SK-N-SH treated with all-trans-retinoic acid at 6 μM for 48 hours (cell line): ENCODE measurements at regions not wholly inside any gene's neighbourhood (a gene's known extent, or its start where the extent isn't known, plus 50 kb on each side); places are given as distances from the start of the nearest gene placed in this dataset.

Experiments
- ATAC-seq: fragments of 200-7000 bp; cut with Tn5 transposase; 3 replicates; pipeline ENCODE4 v1.9.1; 2020; ENCODE audit warnings: mild to moderate bottlenecking, moderate library complexity
- BACH2 ChIP-seq: fragments of 250-450 bp; sonication (Bioruptor Pico); IDR thresholded peaks from 2 replicates; pipeline ENCODE4 v1.9.0; 2021; ENCODE audit warnings: mild to moderate bottlenecking, borderline replicate concordance
- CSDC2 ChIP-seq: fragments of 250-450 bp; sonication (Bioruptor Pico); IDR thresholded peaks from 2 replicates; pipeline ENCODE4 v1.5.0; 2020; ENCODE audit warnings: mild to moderate bottlenecking, moderate library complexity
- CSRNP3 ChIP-seq: fragments of 250-450 bp; sonication (Bioruptor Pico); IDR thresholded peaks from 2 replicates; pipeline ENCODE4 v1.5.1; 2021; ENCODE audit warnings: mild to moderate bottlenecking, moderate library complexity
- ESRRG ChIP-seq: fragments of 250-450 bp; sonication (Bioruptor Pico); IDR thresholded peaks from 2 replicates; pipeline ENCODE4 v1.6.1; 2021; ENCODE audit warnings: mild to moderate bottlenecking
- GLIS3 ChIP-seq: fragments of 250-450 bp; sonication (Bioruptor Pico); IDR thresholded peaks from 2 replicates; pipeline ENCODE4 v1.5.0; 2020; ENCODE audit warnings: mild to moderate bottlenecking, moderate library complexity
- ISL1 ChIP-seq: fragments of 250-450 bp; sonication (Bioruptor Pico); IDR thresholded peaks from 2 replicates; pipeline ENCODE4 v2.1.2; 2022; ENCODE audit warnings: mild to moderate bottlenecking, moderate library complexity
- OSR1 ChIP-seq: fragments of 250-450 bp; sonication (Bioruptor Pico); IDR thresholded peaks from 2 replicates; pipeline ENCODE4 v1.8.0; 2022; ENCODE audit warnings: moderate library complexity, mild to moderate bottlenecking, inconsistent platforms
- POU6F1 ChIP-seq: fragments of 250-450 bp; sonication (Bioruptor Pico); IDR thresholded peaks from 2 replicates; pipeline ENCODE4 v1.8.0; 2021; ENCODE audit warnings: low read depth, mild to moderate bottlenecking, moderate library complexity, borderline replicate concordance
- PPARA ChIP-seq: fragments of 250-450 bp; sonication (Bioruptor Pico); IDR thresholded peaks from 2 replicates; pipeline ENCODE4 v1.5.0; 2020; ENCODE audit warnings: mild to moderate bottlenecking, borderline replicate concordance
- RARB ChIP-seq: fragments of 250-450 bp; sonication (Bioruptor Pico); IDR thresholded peaks from 2 replicates; pipeline ENCODE4 v1.8.0; 2021; ENCODE audit warnings: mild to moderate bottlenecking, moderate library complexity
- TCF4 ChIP-seq: fragments of 250-450 bp; sonication (Bioruptor Pico); IDR thresholded peaks from 2 replicates; pipeline ENCODE4 v1.8.0; 2021; ENCODE audit warnings: mild to moderate bottlenecking, moderate library complexity, borderline replicate concordance
- TOX ChIP-seq: fragments of 250-450 bp; sonication (Bioruptor Pico); IDR thresholded peaks from 2 replicates; pipeline ENCODE4 v1.8.0; 2021; ENCODE audit warnings: mild to moderate bottlenecking, moderate library complexity, borderline replicate concordance
- TSHZ2 ChIP-seq: fragments of 250-450 bp; sonication (Bioruptor Pico); IDR thresholded peaks from 2 replicates; pipeline ENCODE4 v1.5.0; 2020; ENCODE audit warnings: mild to moderate bottlenecking, moderate library complexity
- ZC3H10 ChIP-seq: fragments of 250-450 bp; sonication (Bioruptor Pico); IDR thresholded peaks from 2 replicates; pipeline ENCODE4 v1.5.1; 2021; ENCODE audit warnings: mild to moderate bottlenecking, moderate library complexity
- ZFP3 ChIP-seq: fragments of 250-450 bp; sonication (Bioruptor Pico); IDR thresholded peaks from 2 replicates; pipeline ENCODE4 v1.5.0; 2020; ENCODE audit warnings: mild to moderate bottlenecking, moderate library complexity
- ZNF565 ChIP-seq: fragments of 450-650 bp; formaldehyde crosslinking; conservative IDR thresholded peaks from 2 replicates; pipeline ENCODE4 v1.5.0; 2020; ENCODE audit warnings: low read depth, mild to moderate bottlenecking, moderate library complexity
- ZNF70 ChIP-seq: fragments of 450-650 bp; formaldehyde crosslinking; IDR thresholded peaks from 2 replicates; pipeline ENCODE4 v1.5.0; 2020; ENCODE audit warnings: mild to moderate bottlenecking, moderate library complexity
- ZNF8 ChIP-seq: fragments of 450-650 bp; formaldehyde crosslinking; IDR thresholded peaks from 2 replicates; pipeline ENCODE4 v1.5.0; 2020; ENCODE audit warnings: mild to moderate bottlenecking, moderate library complexity
- TF ChIP-seq, protein P1 (sequence below): fragments of 250-450 bp; sonication (Bioruptor Pico); IDR thresholded peaks from 2 replicates; pipeline ENCODE4 v1.8.0; 2020; ENCODE audit warnings: mild to moderate bottlenecking, moderate library complexity, borderline replicate concordance
- TF ChIP-seq, protein P2 (sequence below): fragments of 250-450 bp; sonication (Bioruptor Pico); IDR thresholded peaks from 2 replicates; pipeline ENCODE4 v1.5.1; 2020; ENCODE audit warnings: low read depth, mild to moderate bottlenecking, moderate library complexity

- no peak for TF ChIP-seq OSR1 (CRISPR knock-in tag)
- TF ChIP-seq TOX (CRISPR knock-in tag) = no peak
- TF ChIP-seq CSRNP3 (CRISPR knock-in tag) = no peak
- TF ChIP-seq, protein P1, sequence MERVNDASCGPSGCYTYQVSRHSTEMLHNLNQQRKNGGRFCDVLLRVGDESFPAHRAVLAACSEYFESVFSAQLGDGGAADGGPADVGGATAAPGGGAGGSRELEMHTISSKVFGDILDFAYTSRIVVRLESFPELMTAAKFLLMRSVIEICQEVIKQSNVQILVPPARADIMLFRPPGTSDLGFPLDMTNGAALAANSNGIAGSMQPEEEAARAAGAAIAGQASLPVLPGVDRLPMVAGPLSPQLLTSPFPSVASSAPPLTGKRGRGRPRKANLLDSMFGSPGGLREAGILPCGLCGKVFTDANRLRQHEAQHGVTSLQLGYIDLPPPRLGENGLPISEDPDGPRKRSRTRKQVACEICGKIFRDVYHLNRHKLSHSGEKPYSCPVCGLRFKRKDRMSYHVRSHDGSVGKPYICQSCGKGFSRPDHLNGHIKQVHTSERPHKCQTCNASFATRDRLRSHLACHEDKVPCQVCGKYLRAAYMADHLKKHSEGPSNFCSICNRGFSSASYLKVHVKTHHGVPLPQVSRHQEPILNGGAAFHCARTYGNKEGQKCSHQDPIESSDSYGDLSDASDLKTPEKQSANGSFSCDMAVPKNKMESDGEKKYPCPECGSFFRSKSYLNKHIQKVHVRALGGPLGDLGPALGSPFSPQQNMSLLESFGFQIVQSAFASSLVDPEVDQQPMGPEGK (CRISPR knock-in tag) = no peak
- TF ChIP-seq PPARA = no peak
- TF ChIP-seq ESRRG (CRISPR knock-in tag) = no peak
- TF ChIP-seq, all 23 proteins: peak for 0
- ATAC-seq = no peak
These were observed 197.7 kb upstream of the PRICKLE2 start for GRCh38 chr3:64422932-64423331.

DNA sequence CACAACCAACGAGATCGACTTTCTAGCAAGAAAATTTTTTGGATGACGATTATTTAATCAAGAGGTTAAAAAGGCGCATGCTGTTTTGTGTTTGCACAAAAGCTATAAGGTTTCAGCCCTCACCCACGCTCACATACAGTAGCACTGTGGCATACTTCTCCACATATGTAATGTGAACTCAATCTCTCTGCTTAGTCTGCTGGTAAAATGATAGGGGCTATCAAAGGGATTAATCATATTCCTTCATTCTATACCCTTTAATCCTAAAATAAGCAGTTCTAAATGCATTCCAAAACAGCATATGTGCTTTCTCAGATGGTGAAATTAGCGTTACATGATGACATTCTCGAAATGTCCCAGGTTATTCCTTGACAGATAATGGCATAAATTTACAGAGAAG is 196.9 kb upstream of the PRICKLE2 start:
- peak; percentile 81 for ATAC-seq
- TF ChIP-seq GLIS3 (CRISPR knock-in tag) (peak; percentile 58; the same call in 1 of the 2 replicates), TCF4 (CRISPR knock-in tag) (no peak; the same call in 1 of the 2 replicates), CSRNP3 (CRISPR knock-in tag) (peak; percentile 21; the same call in 1 of the 2 replicates), ISL1 (CRISPR knock-in tag) (peak; percentile 97), ZFP3 (CRISPR knock-in tag) (no peak), ZNF8 (CRISPR knock-in tag) (no peak), ZNF565 (CRISPR knock-in tag) (no peak), ESRRG (CRISPR knock-in tag) (peak; percentile 84; the same call in 1 of the 2 replicates), BACH2 (CRISPR knock-in tag) (no peak), TSHZ2 (no peak), ZNF70 (no peak), PPARA (no peak), CSDC2 (CRISPR knock-in tag) (no peak), RARB (CRISPR knock-in tag) (no peak), ZC3H10 (no peak), POU6F1 (CRISPR knock-in tag) (no peak)
- TF ChIP-seq, protein P1 (CRISPR knock-in tag) = peak; percentile 55; the same call in 1 of the 2 replicates
- TF ChIP-seq, protein P2, sequence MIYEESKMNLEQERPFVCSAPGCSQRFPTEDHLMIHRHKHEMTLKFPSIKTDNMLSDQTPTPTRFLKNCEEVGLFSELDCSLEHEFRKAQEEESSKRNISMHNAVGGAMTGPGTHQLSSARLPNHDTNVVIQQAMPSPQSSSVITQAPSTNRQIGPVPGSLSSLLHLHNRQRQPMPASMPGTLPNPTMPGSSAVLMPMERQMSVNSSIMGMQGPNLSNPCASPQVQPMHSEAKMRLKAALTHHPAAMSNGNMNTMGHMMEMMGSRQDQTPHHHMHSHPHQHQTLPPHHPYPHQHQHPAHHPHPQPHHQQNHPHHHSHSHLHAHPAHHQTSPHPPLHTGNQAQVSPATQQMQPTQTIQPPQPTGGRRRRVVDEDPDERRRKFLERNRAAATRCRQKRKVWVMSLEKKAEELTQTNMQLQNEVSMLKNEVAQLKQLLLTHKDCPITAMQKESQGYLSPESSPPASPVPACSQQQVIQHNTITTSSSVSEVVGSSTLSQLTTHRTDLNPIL (CRISPR knock-in tag) = peak; percentile 91
